Stomach (tissue), 4 donors: ENCODE measurements at regions not wholly inside any gene's neighbourhood (a gene's known extent, or its start where the extent isn't known, plus 50 kb on each side); places are given as distances from the start of the nearest gene placed in this dataset.

ENCODE experiments used
- POLR2A ChIP-seq, 4 donors: fragments of 450-650 bp; IDR thresholded peaks; one replicate each; pipeline ENCODE4 v1.6.1; 2016; ENCODE audit warnings: antibody characterized with exemption in 4 of 4, control low read depth in 2 of 4, mild to moderate bottlenecking in 1 of 4, moderate library complexity in 1 of 4
- POLR2AphosphoS5 ChIP-seq, 3 donors: sonication (generic); formaldehyde crosslinking; IDR thresholded peaks; one replicate each; pipeline ENCODE4 v1.6.1; 2016; ENCODE audit warnings: antibody characterized with exemption in 3 of 3
- TF ChIP-seq, protein P1 (sequence below), 7 experiments: fragments of 450-650 bp in 4 of 7; fragments of 200-600 bp in 3 of 7; sonication (generic) in 3 of 7; IDR thresholded peaks; one replicate each; pipeline ENCODE4 v1.5.1; 2016 to 2019; ENCODE audit warnings: antibody characterized with exemption in 7 of 7, control low read depth in 2 of 7, mild to moderate bottlenecking in 1 of 7

DNA sequence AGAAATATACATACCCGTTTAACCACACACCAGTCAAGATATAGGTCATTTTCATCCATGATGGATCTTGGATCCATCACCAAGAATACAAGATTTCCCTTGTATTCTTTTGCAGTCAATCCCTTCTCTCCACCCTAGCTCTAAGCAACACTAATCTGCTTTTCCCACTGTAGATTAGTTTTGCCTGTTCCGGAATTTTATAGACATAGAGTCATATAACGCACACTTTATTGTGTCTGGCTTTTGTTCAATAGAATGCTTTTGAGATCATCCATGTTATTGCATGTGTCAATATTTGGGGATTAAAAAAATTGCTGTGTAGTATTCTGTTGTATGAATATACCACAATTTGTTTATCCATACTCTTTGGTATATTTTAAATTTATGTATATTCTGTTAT lies 235.6 kb upstream of the BCOR start:
- TF ChIP-seq, protein P1, sequence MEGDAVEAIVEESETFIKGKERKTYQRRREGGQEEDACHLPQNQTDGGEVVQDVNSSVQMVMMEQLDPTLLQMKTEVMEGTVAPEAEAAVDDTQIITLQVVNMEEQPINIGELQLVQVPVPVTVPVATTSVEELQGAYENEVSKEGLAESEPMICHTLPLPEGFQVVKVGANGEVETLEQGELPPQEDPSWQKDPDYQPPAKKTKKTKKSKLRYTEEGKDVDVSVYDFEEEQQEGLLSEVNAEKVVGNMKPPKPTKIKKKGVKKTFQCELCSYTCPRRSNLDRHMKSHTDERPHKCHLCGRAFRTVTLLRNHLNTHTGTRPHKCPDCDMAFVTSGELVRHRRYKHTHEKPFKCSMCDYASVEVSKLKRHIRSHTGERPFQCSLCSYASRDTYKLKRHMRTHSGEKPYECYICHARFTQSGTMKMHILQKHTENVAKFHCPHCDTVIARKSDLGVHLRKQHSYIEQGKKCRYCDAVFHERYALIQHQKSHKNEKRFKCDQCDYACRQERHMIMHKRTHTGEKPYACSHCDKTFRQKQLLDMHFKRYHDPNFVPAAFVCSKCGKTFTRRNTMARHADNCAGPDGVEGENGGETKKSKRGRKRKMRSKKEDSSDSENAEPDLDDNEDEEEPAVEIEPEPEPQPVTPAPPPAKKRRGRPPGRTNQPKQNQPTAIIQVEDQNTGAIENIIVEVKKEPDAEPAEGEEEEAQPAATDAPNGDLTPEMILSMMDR (IDR thresholded peaks at IDR 0.05) = no peak
- TF ChIP-seq POLR2AphosphoS5 (IDR thresholded peaks at IDR 0.05) = no peak
- no peak for TF ChIP-seq POLR2A (IDR thresholded peaks at IDR 0.05)
